ENCODE measurements at regions not wholly inside any gene's neighbourhood (a gene's known extent, or its start where the extent isn't known, plus 50 kb on each side); places are given as distances from the start of the nearest gene placed in this dataset.

GRCh38 chr2:88818381-88818780, 126.9 kb downstream of the RPIA start (continued):
- TF ChIP-seq ZNF281 (CRISPR knock-in tag; IDR thresholded peaks at IDR 0.05) (no peak), GRHL2 (CRISPR knock-in tag; IDR thresholded peaks at IDR 0.05; ENCODE audit: insufficient replicate concordance, severe bottlenecking) (no peak)

GRCh38 chr2:88824951-88825350, 133.5 kb downstream of the RPIA start:
- Mint-ChIP-seq H3K27ac (no peak overlapping the region), H3K9me3 (peaks cover 30% of the 10 kb centered on the region), H3K27me3 (ENCODE audit: low read depth) (no peaks in the 10 kb centered on the region; the same call in 1 of the 2 replicates), H3K4me1 (no peaks in the 10 kb centered on the region), H3K4me3 (no peak overlapping the region), H3K36me3 (peaks cover 5% of the 10 kb centered on the region; the same call in 1 of the 2 replicates)
- no peak for TF ChIP-seq ELF4 (CRISPR knock-in tag; IDR thresholded peaks at IDR 0.05; ENCODE audit: low read depth)
- TF ChIP-seq CREB1 (CRISPR knock-in tag; IDR thresholded peaks at IDR 0.05): no peak
- TF ChIP-seq NFATC4 (CRISPR knock-in tag; IDR thresholded peaks at IDR 0.05): no peak
- TF ChIP-seq E2F1 (CRISPR knock-in tag; IDR thresholded peaks at IDR 0.05): no peak
- TF ChIP-seq ESRRA (CRISPR knock-in tag; IDR thresholded peaks at IDR 0.05; ENCODE audit: borderline replicate concordance): no peak
- no peak for TF ChIP-seq E2F5 (CRISPR knock-in tag; IDR thresholded peaks at IDR 0.05)
- no peak for TF ChIP-seq FOXK1 (CRISPR knock-in tag; IDR thresholded peaks at IDR 0.05)
- TF ChIP-seq ATF3 (CRISPR knock-in tag; conservative IDR thresholded peaks at IDR 0.05): no peak
- TF ChIP-seq CBFB (CRISPR knock-in tag; IDR thresholded peaks at IDR 0.05; ENCODE audit: low read depth): no peak
- no peak for TF ChIP-seq ZNF138 (CRISPR knock-in tag; conservative IDR thresholded peaks at IDR 0.05)
- no peak for TF ChIP-seq JUN (CRISPR knock-in tag; IDR thresholded peaks at IDR 0.05)
- TF ChIP-seq ZNF219 (CRISPR knock-in tag; IDR thresholded peaks at IDR 0.05; ENCODE audit: borderline replicate concordance): no peak
- no peak for TF ChIP-seq PRDM15 (CRISPR knock-in tag; IDR thresholded peaks at IDR 0.05)
- TF ChIP-seq ZBTB21 (CRISPR knock-in tag; IDR thresholded peaks at IDR 0.05; ENCODE audit: borderline replicate concordance): no peak
- ATAC-seq (no peak), DNase-seq (ENCODE audit: low spot score) (no peak)
- ChIA-PET POLR2A (no interaction called here), CTCF (no interaction called here)

GRCh38 chr2:88826399-88826798, 134.9 kb downstream of the RPIA start:
- ChIA-PET POLR2A (no interaction called here), CTCF (no interaction called here)
- DNase-seq (ENCODE audit: low spot score): no peak
- Mint-ChIP-seq H3K9me3 (peaks cover 20% of the 10 kb centered on the region), H3K27me3 (ENCODE audit: low read depth) (no peaks in the 10 kb centered on the region; the same call in 1 of the 2 replicates), H3K4me1 (no peaks in the 10 kb centered on the region), H3K36me3 (peaks cover 3% of the 10 kb centered on the region; the same call in 1 of the 2 replicates), H3K4me3 (no peak overlapping the region), H3K27ac (no peak overlapping the region)
- ATAC-seq: no peak
- TF ChIP-seq FOXJ3 (CRISPR knock-in tag; IDR thresholded peaks at IDR 0.05; ENCODE audit: borderline replicate concordance): no peak
- no peak for TF ChIP-seq IRF1 (CRISPR knock-in tag; IDR thresholded peaks at IDR 0.05)
- TF ChIP-seq ZBTB21 (CRISPR knock-in tag; IDR thresholded peaks at IDR 0.05; ENCODE audit: borderline replicate concordance): no peak
- no peak for TF ChIP-seq GABPB1 (CRISPR knock-in tag; IDR thresholded peaks at IDR 0.05)
- TF ChIP-seq CREB1 (CRISPR knock-in tag; IDR thresholded peaks at IDR 0.05): no peak
- no peak for TF ChIP-seq ZSCAN18 (CRISPR knock-in tag; IDR thresholded peaks at IDR 0.05)
- TF ChIP-seq GTF2I (CRISPR knock-in tag; conservative IDR thresholded peaks at IDR 0.05): no peak
- no peak for TF ChIP-seq SMAD3 (CRISPR knock-in tag; IDR thresholded peaks at IDR 0.05; ENCODE audit: borderline replicate concordance)
- TF ChIP-seq SMAD4 (CRISPR knock-in tag; IDR thresholded peaks at IDR 0.05): no peak
- TF ChIP-seq CBFB (CRISPR knock-in tag; IDR thresholded peaks at IDR 0.05; ENCODE audit: low read depth): no peak
- TF ChIP-seq TEAD1 (CRISPR knock-in tag; IDR thresholded peaks at IDR 0.05): no peak
